NCI-H2227 treated with DMSO at 0.1 percent for 48 hours (cell line): ENCODE measurements at regions not wholly inside any gene's neighbourhood (a gene's known extent, or its start where the extent isn't known, plus 50 kb on each side); places are given as distances from the start of the nearest gene placed in this dataset.
"Not testable (repeated sequence)": the region's sequence is repeated elsewhere in the genome, so short reads cannot be mapped to it uniquely, and the experiment has no call there.

Experiments used
- DNase-seq: peaks from one replicate; lab custom pipeline; 2025; lab: John Stamatoyannopoulos, UW

DNA sequence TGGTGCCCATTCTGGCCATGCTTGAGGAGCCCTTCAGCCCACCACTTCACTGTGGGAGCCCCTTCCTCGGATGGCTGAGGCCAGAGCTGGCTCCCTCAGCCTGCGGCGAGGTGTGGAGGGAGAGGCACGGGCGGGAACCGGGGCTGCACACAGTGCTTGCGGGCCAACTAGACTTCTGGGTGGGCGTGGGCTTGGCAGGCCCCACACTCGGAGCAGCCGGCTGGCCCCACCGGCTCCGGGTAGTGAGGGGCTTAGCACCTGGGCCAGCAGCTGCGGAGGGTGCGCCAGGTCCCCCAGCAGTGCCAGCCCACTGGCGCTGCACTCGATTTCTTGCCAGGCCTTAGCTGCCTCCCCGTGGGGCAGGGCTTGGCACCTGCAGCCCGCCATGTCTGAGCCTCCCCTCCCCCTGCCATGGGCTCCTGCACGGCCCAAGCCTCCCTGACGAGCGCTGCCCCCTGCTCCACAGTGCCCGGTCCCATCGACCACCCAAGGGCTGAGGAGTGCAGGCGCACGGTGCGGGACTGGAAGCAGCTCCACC is 554.2 kb downstream of the GABRG2 start:
- not testable (repeated sequence) for DNase-seq

GRCh38 chr5:162624110-162624509 is 556.5 kb downstream of the GABRG2 start:
- no peak for DNase-seq

DNA sequence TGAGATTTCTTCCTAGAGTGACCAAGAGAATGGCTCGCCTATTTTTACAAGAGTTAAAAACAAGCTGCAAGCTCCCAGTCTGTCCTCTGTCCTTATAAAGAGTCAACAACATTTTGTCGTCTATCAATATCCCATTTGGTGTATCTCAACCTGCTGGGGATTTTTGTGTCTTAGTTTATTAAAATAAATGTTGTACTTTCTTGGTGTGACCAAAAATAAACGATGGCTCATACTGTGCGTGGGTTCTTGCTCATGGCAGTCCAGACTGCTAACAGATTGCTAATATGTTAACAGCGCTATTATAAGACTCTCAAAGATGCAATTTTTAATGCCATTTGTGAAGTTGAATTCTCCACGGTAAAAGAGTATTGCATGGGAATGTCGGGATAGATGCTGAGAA is 569.9 kb downstream of the GABRG2 start:
- DNase-seq, result no peak

DNA sequence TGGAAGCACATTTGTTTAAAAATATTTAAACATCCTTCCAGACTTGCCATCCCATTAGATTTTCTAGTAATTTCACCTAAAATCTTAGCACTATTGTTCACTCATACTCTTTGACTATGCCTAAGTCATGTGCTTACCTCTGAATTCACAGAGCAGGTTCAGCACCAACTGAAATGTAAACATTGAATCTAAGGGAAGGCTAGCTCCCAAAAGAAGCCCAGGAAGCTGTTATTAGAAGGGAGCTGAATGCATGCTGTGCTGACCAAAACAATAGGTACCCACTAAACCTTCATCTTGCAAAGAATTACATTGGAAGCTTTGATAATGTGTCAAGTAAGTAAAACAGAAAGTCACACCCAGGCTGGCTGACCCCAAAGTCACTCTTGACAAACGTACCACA is 571.3 kb downstream of the GABRG2 start:
- no peak for DNase-seq

DNA sequence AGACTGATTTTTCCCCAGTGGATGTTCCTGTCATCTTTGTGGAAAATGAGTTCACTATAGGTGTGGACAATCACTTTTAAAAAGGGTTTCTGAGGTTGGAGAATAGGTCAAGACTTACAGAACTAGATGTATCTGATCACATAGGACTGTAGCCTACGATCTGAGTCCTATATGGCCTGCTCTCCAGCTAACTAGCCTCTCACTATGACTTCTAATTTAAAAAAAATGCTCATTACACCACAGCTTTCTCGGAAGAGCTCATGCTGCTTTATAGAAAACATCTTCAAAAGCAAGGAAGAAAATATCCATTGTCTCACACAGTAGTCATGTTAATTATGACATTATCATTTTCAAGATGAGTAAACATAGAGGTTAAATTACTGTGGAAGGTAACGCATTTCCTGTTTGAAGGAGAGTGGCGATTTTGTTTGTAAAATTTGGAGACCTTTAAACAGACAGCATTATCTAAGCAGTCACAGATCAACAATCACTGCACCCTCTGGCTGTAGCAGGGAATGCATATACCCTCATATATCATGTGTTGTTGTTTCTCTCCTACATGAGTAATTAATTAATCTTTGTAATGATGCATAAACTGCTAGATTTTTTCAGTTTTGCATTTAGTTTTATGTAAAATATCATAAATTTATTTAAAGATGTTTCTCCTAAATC is 573.7 kb downstream of the GABRG2 start:
- DNase-seq, result no peak

DNA sequence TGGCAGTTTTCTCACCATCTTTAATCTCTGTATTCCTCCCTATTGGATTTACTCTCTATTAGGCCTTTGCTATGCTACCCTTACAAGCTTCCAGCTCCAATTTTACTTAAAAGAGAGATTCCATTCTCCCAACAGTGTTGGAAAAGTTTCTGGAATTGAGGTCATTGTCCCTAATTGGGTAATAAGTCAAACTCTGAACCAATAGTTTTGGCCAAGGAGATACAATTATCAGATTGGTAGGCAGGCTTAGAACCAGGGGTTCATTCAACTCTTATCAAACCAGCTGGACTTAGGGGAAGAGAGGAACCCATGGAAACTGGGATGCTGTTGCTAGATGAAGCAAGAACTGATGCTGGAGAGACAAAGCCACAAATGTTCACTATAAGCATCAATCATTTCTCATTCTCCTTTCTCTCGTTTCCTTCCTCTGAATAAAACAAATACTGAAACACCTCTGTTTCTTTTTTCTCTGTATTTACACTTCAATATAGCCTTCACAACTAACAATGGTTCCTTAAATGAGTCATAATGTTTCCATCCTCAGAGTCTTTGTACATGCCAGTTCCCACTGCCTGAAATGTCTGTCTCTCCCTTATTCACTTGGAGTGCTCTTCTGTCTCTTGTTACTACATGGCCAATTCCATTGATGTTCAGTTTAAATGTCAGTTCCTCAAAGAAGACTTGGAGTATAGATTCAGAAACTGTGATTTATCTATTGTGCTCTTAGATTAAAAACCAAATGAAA is 587.3 kb downstream of the GABRG2 start:
- DNase-seq, result no peak

- no peak for DNase-seq
Observed at GRCh38 chr5:162657076-162657475, 589.5 kb downstream of the GABRG2 start.

DNA sequence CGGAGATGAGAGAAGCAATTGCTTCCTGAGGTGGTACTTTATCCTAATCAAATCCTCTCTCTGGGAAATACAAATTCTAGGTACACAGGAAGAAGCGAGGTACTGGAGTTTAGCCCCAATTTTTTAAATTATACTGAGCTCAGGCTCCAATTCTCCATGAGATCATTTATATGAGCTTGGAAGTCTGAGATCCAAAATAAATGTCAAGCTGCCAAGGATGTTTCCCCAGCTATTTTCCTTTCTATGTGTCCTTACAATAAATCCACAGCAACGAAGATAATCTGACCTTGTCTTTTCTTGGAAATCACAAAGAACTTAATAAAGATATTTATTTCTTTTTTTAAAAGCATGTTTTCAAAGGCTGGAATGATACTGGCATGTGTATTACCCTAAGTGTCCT is 597.3 kb downstream of the GABRG2 start:
- DNase-seq, result no peak

DNA sequence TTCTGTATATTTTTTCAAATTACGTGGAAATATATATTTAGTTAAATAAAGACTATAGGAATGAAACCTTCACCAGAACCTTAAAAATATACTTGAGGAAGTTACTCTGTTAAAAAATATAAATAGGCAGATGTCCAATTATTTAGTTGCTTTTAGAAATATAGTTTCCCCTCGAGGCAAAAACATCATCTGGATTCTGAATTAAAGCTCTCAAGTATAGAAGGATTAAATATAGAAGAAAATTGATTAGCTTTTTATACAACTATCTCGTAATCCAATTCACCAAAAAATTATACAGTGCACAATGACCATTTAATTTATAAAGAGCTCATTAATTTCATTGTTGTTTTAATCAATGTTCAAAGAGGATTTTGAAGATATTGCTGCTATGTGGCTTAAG is 601.4 kb downstream of the GABRG2 start:
- no peak for DNase-seq

GRCh38 chr5:162672061-162672460 is 604.5 kb downstream of the GABRG2 start:
- no peak for DNase-seq

DNA sequence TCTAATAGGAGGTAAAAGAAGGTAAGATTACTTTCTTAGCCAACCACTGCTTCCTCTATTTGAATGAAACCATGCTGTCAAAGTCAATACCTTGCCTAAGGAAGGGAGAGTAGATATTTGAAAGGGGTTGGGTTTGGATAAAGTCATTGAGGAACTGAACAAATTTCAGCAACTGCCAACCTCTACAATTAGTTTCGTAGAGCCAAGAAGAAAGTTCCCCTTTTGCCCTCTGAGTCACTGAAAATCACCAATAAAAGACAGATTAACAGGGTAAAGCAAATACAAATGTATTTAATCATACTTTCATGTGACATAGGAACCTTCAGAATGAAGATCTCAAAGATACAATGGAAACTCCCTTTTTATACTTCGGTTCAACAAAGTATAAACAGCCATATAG is 615.7 kb downstream of the GABRG2 start:
- DNase-seq, result no peak

- DNase-seq, result no peak
Observed at GRCh38 chr5:162684145-162684544, 616.6 kb downstream of the GABRG2 start.

GRCh38 chr5:162685302-162685701 is 617.7 kb downstream of the GABRG2 start:
- no peak for DNase-seq

GRCh38 chr5:162696272-162696671 is 628.7 kb downstream of the GABRG2 start:
- DNase-seq, result not testable (repeated sequence)

GRCh38 chr5:162699361-162699760 is 631.8 kb downstream of the GABRG2 start:
- no peak for DNase-seq

DNA sequence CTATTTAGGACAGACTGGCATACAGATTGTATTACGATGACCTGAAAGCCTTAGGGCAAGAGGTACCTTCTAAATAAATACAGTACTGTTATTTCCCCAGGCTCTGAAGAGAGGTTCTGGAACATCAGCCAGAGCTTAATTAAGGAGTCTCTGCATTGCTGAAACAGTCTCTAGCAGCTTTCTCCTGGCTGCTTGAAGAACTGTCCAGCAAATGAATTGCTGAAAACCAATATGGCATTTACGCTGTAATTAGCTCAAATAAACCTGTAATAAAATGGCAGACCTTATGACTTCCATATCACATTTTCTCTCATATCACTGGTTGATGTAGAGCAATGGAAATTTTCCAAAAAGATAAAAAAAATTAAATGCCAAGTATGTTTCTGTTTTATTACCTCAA is 636.3 kb downstream of the GABRG2 start:
- DNase-seq, result no peak

DNA sequence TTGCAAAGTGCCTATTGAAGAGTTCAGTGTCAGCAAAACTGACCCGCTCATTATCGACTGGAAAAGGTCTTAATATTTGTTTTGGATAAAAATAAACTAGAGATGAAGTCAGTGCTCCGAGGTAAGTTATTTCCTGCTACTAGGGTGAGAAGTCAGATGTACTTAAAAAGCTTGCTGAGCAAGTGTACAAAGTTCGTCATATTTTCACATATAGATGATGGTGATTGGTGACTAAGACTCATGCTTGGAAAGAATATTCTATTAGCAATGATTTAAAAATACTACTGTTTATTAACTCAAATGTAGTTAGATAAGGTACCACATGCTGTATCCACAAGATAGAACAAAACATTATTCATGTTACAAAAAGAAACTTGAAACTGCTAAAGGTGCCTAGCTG is 643.7 kb downstream of the GABRG2 start:
- DNase-seq, result no peak

DNA sequence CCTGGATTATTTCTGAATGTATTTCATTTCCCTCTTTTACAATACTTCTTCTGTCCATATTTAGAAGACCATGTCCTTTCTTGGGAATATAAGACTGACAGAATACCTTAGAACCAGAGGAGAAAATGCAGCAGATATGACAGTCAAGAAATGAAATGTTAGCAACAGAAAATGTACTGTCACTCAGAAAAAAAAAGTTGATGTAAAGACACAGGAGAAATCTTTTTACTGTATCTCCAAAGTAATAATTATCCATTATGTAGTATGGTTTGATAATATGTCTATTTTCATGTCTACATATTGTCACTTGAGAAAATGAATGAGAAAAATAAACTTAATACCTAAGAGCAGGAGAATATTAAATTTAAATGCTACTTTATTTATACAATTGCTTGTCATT is 652.1 kb downstream of the GABRG2 start:
- DNase-seq, result no peak

DNA sequence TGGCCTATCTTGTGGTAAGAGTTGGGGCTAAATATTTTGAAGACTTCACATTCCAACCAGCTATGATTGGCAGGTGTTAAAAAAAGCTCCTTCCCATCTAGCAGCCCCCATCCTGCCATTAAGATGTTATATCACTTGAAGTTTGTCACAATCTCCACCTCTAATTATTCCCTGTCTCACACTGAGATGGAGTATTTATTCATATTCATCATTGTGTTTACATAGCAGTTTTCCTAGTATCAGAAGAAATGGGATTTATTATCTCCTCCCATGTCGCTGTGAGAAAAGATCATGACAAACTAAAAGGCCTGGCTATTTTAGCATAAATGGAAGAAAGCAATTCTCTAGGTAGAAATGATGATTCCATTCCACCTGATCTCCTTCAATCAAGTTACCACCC is 653.6 kb downstream of the GABRG2 start:
- DNase-seq, result no peak

- DNase-seq, result no peak
Observed at GRCh38 chr5:162752612-162753011, 684.8 kb upstream of the CCNG1 start.

DNA sequence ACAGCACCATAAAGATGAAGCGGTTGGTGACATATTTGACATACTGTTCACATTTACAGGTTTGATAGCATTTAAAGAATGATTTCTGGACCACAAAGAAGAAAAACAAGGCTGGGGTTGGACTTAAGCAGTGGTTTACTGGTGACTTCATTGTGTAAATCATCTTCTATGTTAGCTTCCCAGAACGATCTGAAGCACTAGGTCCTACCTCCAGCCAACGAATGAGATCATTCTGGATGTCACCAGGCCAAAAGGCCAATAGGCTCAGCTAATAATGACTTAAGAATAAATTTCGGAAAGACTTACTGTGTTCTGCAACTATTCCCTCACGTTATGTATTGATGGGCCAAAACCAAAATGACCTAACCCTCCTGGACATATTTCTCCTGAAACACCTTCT is 675.3 kb upstream of the CCNG1 start:
- no peak for DNase-seq

- DNase-seq, result no peak
Observed at GRCh38 chr5:162769019-162769418, 668.4 kb upstream of the CCNG1 start.

DNA sequence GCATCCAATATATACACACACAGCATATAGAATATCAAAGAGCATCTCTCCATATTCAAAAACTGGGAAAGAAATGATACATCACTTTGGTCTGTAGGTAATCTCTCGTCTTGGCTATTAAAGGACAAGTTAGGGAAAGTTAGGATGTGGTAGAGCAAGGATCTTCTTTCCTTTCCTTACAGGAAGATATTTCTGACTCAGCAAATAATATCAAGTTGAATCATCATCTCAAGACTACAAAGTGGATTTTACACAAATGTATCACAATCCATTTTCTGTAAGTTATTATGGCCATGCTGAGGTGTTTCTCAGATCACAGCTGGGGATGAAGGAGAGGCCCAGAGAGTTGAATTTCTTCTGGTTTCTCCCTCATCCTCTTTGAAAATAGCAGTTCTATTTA is 651.7 kb upstream of the CCNG1 start:
- DNase-seq, result no peak

DNA sequence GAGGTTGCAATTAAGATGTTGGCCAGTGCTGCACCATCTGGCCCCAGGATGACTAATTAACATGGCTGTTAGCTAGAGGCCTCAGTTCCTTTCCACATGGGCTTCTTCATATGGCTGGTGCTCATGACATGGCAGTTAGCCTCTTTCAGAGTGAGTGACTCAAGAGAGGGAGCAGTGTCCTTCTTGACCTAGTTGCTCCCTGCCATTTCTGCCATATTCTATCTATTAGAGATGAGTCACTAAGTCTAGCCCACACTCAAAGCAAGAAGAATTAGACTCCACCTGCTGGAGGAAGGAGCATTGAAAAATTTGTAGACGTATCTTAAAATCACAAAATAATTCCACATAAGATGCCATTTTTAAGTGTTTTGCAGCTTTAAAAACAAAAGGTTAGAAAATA is 651.2 kb upstream of the CCNG1 start:
- DNase-seq, result no peak
